ENCODE measurements at regions not wholly inside any gene's neighbourhood (a gene's known extent, or its start where the extent isn't known, plus 50 kb on each side); places are given as distances from the start of the nearest gene placed in this dataset.

DNA sequence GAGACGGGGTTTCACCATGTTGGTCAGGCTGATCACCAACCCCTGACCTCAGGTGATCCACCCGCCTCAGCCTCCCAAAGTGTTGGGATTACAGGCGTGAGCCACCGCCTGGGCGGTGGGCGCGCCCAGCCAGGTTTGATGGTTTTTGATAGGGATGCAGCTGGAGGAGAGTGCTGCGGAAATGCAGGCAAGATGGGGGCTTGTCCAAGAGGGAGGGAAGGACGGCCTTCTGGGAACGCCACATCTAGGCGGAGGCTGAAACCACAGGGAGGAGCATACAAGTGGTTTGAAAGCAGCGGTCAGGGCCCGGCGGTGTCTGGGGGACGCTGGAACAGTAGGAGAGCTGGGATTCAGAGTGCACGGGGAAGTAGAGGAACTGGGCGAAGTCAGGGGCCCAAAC lies 134.6 kb downstream of the VRK1 start:
- DNase-seq = no peak

DNA sequence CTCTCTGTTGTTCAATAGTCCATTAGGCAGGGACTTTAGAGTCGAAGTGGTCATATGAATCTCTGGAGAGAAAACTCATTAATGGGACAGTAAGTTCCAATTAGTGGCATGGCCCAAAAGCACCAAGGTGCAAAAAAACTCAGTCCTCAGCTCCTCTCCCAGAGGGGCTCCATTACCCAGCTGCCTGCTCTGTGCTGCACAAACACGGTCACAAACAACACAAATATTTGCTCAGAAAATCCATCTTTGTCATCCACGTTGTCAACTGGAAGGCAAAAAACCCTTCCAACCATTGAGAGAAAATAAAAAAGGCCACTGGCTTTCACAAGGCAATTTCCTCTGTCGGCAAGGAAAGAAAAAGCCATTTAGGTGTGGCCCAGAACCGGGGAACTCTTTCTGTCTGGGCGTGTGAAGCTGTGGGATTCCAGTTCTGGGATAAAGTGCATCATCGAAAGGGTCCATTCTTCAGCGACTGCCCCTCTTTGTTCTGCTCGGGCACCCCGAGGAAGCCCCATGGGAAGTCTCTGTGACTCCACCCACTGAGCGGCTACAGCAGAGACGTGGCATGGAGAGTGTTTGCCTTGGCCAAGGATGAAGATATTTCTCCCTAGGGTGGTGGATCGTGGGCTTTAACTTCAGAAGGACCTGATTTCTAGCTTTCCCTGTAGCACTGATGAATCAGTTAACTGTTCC lies 137.6 kb downstream of the VRK1 start:
- DNase-seq = no peak

DNA sequence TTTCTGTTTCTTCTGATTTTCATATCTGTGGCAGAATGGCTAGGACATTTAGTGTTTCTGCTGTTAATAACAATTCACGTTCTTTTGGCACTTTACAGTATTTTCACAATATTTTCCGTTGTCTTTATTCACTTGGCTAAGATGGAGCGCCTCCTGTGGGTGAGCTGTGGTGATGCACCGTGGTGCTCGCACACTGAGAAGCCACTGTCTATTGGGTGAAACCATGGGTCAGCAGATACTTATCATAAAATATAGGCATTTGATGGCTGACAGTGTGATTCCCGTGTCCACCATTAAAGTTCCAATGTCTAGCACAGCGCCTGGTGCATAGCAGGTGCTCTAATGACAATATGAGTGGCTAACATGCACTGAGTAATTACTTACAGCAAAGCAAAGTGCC lies 141.8 kb downstream of the VRK1 start:
- DNase-seq = no peak

DNA sequence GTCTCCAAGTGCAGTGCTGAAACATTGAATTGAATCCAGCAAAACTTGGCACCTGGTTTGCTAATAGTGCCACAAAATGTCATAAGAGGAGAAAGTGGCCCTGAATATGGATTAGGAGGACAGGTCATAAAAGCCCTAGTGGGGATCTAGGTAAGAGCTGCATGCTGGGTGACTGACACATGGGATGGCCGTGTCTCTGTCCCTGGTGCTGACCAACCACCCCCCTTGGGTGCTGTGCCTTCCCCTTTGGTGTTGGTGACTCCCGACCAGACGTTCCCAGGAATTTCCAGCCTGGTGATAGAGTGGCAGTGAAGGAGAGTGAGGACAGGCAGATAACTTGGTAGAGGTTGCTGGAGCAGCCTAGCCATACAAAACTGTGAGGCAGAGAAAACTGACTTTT lies 142.8 kb downstream of the VRK1 start:
- no peak for DNase-seq

DNA sequence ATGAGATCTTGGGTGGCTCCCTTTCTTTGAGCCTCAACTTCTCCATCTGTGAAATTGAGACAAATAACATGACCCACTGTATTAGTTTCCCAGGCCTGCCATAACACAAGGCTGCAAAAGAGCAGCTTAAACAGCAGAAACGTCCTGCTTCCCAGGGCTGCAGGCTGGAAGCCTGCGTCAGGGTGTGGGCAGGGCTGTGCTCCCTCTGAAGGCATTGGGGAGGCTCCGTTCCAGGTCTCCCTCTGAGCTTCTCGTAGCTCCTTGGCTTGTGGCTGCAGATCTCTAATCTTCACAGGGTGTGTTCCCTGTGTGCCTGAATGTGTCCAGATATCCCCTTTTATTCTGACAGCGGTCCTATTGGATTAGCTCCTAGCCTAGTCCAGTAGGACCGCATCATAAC lies 147.1 kb downstream of the VRK1 start:
- no peak for DNase-seq

DNA sequence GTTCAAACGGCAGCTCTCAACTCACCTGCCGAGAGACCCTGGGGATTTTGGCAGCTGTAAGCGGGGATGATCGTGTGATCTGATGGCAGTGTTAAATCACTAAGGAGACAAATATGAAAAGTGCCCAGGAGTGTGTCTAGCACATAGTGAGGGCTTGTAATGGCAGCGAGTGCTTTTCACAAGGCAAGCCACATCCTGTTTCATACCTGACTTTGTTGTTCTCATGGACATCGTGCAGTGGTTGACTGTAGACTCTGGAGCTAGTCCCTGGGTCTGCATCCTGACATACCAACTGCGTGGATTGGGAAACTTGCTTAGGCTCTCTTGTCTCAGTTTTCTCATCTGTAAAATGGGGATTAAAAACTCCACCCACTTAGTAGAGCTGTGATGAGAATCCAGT lies 148.5 kb downstream of the VRK1 start:
- DNase-seq = no peak

DNA sequence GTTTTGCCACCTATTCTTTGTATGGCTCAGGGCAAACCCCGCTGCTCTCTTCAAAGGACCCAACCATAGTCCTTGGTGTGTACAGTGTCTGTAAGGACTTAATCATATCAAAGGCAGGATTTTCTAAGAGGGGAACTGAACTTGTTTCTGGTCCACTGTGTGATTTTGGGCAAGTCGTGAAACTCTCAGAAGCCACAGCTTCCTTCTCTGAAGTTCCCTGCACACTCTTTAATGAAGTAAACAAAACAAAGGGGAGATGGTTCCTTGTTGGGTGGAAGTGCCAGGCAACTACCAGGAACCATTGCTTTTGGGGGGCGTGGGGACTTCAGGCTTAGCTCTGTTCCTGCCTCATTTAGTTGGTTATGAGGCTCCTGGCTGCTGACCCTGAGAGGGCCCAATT lies 152.4 kb downstream of the VRK1 start:
- no peak for DNase-seq

DNA sequence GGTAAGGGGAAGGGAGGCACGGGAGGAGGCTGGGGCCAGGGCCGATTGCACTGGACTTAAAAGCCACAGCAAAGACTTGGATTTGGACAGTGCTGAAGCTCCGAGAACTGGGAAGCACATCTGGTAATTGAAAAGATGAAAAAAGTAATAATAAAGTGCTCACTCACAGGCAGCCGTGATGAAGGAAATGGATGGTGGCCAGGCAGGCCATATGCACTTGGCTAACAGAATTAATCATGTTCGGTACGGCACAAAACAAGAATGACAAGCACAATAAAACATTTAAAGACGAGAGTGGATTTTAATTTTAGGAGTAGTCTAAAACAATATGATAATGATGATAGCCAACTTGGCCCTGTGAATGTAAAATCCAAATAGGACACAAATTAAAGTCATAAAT lies 154.3 kb downstream of the VRK1 start:
- DNase-seq = no peak

DNA sequence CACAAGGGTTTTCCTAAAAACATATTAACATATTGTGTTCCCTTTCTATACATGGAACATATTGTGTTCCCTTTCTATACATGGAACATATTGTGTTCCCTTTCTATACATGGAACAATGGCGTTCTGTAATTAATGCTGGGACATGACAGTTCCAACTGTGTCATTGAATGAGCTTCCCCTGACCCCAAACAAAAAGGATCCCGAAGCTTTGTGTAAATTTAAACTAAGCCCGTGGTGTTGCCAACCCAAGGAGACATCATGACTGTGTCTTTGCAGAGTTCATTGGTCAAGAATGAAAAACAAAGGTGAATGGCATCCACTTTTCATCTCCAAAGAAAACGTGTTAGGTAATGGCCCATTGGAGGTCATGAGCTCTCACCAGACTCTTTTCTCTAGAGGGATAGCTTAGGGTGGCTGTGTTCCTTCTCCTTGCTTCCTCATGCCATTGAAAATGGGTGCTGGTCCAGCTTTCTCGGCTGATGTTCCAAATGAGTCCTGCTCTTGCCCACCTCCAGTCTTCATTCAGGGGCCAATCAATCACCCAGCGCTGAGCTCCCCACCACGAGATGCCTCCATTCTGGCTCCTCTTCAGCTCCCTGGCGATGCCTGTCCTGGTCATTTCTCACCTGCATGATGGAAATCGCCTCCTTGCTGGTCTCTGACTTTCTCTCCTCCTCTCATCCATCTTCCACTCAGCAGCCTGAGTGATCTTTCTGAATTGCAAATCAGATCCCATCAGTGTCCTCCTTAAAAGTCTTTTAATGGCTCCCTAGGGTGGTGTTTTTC lies 156.1 kb downstream of the VRK1 start:
- no peak for DNase-seq

DNA sequence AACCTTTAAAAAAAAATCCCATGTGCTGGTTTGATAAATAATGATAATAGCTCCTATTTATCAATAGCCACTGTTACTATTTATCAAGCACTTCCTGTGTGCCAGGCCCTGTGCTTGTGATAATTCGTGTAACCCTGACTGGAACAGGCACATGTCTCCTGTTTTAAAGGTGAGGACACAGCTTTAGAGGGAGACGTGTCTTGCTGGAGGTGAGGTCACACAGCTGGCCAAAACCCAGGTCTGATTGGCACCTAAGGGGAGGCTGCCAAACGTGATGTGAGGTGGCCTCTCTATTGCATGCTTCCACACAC lies 156.6 kb downstream of the VRK1 start:
- DNase-seq = no peak

DNA sequence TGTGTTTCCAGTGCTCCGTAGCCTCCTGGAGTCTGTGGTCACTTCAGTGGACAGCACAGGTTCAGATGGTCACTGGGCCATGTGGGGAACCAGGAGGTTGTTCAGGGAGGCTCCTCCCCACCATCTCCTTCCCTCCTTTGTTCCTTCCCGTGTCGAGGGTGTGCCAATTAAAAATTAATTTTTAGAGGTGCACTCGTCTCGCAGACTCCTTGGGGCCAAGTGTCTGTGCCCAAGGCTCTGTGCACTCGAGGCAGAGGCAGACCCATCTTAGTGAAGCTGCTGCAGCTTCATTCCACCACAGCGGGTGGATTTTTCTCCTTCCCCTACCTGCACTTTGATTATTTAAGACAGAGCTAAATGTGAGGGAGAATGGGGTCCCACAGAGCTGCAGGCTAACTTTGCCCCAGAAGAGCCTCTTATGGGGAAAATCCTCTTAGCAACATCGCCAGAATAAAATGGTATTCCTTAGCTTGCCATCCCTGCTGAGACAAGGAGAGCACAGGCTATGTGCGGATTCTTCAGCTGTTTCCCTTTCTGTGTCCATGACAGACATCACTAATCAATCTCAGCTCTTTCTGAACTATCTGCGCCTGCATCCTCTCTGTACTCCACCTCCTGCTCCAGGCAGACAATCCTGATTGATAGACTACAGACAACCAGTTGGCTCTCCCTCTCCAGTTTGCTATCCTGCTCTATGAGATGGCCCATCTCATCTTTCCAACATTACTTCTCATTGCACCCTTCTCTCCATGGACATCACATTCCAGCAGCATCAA lies 159.5 kb downstream of the VRK1 start:
- no peak for DNase-seq

DNA sequence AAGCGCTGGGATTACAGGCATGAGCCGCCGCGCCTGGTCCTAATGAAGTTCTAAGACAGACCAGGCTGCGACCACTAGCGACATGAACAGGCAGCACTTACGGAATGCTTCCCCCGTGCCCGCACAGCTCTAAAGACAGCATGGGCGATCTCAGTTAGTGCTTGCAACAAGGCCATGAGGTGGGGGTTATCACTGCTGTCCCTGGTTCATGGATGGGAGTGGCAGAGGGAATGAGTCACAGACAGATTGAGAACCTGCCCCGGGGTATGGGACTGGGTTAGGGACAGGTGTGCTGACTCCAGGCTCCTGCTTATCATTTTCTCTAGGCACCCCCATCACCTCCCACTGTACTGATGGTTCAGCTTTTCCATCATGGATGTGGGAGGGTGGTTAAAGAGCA lies 160.9 kb downstream of the VRK1 start:
- DNase-seq = no peak

DNA sequence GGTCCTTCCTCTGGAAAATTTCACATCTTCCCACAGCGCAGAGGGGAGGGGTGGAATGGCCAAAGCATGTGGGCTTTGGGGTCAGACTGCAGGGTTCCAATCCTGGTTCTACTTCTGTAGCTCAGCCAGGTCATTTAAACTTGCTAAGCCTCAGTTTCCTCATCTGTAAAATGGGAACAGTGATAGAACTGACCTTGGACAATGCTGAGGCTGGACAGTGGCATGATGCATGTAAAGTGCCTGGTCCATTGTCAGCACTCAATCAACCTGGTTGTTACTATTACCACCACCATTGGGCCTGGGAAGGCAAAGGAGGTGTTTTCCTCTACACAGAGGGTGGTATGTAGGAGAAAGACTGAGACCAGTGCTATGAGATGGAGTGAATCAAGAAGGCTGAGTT lies 162.8 kb downstream of the VRK1 start:
- no peak for DNase-seq

DNA sequence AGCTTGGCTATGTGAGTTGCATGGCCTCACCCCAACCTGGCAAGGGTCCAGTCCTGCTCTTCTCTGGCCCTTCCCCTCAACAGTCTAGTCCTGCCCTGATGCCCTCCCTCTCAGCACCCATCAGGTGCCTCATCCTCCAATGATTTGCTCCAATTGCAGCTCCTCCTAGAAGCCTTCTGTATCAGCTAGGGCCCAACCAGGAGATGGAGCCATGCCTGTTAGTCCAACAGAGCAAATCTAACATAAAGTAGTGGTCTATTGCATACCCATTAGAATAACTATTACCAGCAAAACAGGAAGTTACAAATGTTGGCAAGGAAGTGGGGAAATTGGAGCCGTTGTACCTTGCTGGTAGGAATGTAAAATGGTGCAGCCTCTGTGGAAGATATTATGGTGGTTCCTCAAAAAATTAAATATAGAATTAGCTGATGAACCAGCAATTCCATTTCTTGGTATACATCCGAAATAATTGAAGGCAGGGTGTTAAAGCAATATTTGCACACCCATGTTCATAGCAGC lies 163.5 kb downstream of the VRK1 start:
- DNase-seq = no peak

DNA sequence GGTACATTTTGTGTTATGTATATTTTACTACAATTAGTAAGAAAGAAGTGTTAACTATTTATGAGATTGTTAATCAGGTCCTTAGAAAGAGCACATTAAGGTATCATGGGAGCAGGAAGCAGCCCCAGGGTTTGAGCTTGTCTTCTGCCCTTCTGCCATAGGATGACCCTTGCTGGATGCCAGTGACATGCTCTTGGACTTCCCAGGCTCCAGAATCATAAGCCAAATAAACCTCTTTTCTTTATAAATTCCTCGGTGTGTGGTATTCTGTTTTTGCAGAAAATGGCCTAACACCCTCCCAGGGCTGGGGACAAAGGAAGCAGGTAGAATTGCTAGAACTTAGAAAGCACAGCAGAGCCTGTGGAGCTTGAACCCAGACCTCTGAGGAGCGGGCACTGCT lies 164.7 kb downstream of the VRK1 start:
- no peak for DNase-seq

DNA sequence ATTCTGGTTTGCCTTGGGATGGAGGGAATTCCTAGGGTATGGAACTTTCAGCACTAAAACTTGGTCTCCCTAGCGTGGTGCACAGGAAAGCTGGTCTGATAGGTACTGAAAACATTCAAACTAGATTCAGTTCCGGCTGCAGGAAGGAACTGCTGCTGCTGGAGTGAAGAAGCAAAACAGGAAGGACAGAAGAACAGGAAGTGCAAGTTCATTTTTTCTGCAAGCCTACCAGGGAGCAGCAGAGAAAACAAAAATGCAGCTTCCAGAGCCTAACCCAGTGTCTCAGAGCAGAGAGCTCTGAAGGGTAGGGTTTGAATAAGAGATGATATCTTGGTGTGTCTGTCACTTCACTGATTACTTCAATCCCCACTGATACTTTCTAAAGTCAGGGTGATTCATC lies 165.2 kb downstream of the VRK1 start:
- no peak for DNase-seq

DNA sequence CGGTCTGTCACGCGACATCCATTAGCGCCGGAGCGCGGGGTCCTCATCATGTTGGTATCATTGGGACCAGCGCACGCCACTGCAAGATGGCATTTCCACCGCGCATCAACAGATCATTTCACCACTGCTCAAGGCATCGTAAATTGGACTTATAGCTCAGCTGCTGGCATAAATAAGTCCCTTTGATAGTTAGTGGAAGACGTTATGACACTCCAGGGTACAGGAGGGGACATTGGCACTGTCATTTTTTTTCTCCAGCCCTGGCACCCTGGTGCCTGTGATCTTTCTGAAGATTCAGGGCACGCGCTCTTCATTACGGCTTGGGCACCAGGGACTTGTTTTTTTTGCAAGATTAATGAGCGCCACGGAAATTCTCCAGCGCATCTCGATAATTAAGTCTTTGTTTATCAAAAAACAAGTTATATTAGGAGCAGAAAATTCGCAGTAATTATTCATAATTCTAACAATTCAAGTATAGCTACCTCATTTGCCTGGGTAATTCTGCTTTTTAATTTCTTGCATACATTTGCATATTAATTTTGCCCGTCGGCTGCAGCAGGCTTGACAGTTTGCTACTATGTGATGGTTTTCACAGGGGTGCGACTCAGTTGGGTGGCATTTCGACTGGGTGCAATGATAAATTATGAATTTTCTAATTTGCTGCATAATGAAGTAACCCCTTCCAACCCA lies 167.7 kb downstream of the VRK1 start:
- DNase-seq = no peak

DNA sequence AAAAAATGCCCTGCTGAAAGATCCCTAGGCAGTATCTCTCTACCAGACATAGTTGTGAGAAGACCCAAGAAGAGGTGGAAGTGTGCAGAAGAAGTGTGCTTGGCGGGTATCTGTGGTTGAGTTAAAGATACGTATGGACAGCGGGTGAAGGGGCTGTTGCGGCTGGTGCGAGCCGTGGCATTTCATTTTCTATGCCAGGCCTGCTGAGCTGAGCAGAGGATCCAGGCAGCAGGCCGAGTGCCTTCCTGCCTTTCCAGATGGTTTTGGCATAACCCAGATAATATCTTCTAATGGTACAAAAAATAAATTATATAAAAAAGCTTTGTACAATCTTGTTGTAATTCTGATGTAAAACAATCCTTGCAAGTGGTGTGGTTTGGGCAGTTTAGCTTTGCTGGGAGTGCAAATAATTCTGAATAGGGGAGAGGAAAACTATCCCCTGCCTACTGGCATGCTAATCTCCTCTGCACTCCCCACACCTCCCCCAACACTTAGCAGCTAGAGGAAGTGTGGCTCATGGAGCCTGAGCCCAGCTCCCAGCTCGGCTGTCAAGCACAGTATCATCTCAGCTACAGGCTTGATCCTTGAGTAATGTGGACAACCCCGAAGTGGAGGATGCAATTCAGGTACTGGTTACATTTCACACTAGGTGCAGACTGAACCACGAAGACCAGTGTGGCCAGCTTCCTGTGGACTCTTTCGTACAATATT lies 168.9 kb downstream of the VRK1 start:
- no peak for DNase-seq

DNA sequence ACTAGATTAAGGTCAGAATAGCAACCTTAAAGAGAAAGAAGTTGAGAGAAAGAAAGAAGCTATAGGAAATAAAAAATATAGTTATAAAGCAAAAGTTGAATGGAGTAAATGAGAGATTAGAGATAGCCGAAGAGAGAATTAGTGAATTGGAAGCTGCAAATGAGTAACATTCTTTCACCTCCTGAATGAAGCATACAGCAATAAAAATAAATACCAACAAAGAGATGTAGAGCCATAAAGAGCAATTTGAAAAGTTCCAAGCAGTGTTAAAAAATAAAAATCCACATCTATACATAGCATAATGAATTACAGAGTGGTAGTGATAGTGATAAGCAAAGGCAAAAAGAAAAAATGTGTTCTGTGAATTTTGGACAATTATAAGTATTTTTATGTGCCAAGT lies 177.9 kb downstream of the VRK1 start:
- no peak for DNase-seq

DNA sequence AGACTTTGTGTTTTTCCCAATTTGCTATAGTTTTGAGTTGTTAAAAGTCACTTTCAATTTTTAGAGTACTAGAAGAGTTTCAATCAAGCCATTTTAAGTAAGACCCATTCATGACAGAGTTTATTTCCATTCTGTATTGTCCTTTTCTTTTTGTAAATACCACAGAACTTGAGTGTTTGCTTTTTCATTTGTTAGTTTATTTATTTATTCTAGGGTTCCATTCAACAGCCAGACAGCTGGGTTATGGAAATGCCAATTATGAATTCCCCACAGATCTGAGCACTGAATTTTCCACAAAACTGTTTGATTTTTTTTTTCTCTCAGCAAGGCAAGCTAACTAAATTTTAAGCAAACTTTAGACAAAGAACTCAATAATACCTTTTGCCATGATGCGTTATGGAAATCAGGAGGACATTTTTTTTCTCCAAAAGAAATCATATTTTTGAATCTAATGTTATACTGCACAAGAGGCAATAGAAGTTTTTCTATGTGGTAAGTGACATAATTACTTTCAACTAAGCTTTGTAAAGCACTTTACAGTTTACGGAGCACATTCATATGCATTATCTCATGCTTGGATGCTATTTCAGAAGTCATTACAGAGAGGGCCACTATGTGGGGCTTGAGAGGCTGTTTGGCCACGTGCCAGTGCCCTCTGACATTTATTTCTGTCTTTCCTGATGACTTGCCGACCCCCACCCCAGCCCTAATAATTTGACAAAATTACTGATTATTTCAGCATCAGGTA lies 181.5 kb downstream of the VRK1 start:
- no peak for DNase-seq

DNA sequence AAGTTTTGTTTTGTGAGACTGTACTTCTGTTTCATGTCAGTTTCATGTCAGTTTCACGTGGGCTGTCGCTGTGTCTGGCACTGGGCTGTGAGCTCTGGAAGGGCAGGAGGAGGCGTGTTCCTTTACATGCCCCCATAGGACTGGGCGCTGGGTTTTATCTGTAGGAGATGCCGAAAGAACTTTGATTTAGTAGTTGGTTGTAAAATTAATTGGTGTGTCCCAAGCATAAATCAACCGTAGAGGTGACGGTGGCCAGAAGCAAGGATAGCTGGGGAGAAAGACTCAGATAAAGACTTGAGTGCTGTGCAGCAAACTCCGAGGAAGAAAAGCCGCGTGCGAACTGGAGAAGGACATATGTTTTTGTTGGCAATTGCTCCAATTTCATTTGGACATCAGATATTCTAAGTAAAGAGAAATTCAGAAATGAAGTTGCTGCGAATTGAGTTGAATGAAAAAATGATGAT lies 182.5 kb downstream of the VRK1 start:
- no peak for DNase-seq

DNA sequence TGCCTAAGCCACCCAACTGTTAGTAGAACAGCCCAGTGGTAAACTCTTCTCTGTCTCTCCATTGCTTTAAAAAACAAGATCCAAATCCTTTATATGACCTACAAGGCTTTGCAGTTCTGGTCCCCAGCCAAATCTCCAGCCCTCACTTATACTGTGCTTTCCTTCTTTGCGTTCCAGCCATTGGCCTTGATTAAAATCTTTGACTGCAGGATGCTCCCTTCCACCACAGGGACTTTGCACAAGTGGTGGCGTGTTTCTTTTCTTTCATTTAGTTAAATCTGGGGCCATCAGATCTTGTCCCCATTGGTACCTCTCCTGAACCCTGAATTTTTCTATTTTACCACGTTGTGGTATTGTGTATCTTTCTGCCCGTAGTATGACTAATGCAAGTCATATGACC lies 183.7 kb downstream of the VRK1 start:
- no peak for DNase-seq
